CD4-positive, alpha-beta memory T cell (primary cell): ENCODE measurements at regions not wholly inside any gene's neighbourhood (a gene's known extent, or its start where the extent isn't known, plus 50 kb on each side); places are given as distances from the start of the nearest gene placed in this dataset.

Experiments
- CTCF ChIA-PET: fragments of 350-600 bp; sonication (Branson Sonifier 250); formaldehyde crosslinking; loops from one replicate; lab custom pipeline; 2021; ENCODE audit warnings: inconsistent platforms; ENCODE audit not compliant: partially characterized antibody; lab: Charles Lee
- POLR2A ChIA-PET: fragments of 350-600 bp; sonication (Branson Sonifier 250); formaldehyde crosslinking; loops from one replicate; lab custom pipeline; 2021; ENCODE audit not compliant: partially characterized antibody; lab: Charles Lee
- DNase-seq, 5 donors: peaks; one replicate each; pipeline versions ENCODE4 v3.0.0 to v3.0.0-alpha.2; 2020 to 2022; ENCODE audit warnings: mixed read lengths in 1 of 5
- H3K27ac ChIP-seq: one replicate; pipeline ENCODE4 v1.7.0; 2013; ENCODE audit warnings: low read depth, low read length
- H3K27me3 ChIP-seq: 2 replicates; pipeline ENCODE4 v1.7.0; 2013; ENCODE audit warnings: mild to moderate bottlenecking, low read length, moderate library complexity; ENCODE audit not compliant: insufficient read depth
- H3K36me3 ChIP-seq: 2 replicates; pipeline ENCODE4 v1.7.0; 2013; ENCODE audit warnings: mild to moderate bottlenecking, low read length, moderate library complexity; ENCODE audit not compliant: insufficient read depth
- H3K4me1 ChIP-seq: 2 replicates; pipeline ENCODE4 v1.7.0; 2013; ENCODE audit warnings: mild to moderate bottlenecking, low read length, moderate library complexity; ENCODE audit not compliant: insufficient read depth
- H3K4me3 ChIP-seq, 2 donors: one replicate each; pipeline ENCODE4 v1.7.0; 2013; ENCODE audit warnings: low read length in 2 of 2, mild to moderate bottlenecking in 1 of 2
- H3K9me3 ChIP-seq, 2 donors: one replicate each; pipeline ENCODE4 v1.7.0; 2013; ENCODE audit warnings: low read length in 2 of 2, control low read depth in 1 of 2; ENCODE audit not compliant: control insufficient read depth in 1 of 2
- H3K27ac Mint-ChIP-seq, 7 donors: one replicate each; pipeline ENCODE4 v1.8.0; 2020 to 2021; ENCODE audit warnings: mixed read lengths in 7 of 7, mild to moderate bottlenecking in 6 of 7, inconsistent platforms in 3 of 7, moderate library complexity in 3 of 7
- H3K27me3 Mint-ChIP-seq, 2 donors: one replicate each; pipeline ENCODE4 v1.8.0; 2020 to 2021; ENCODE audit warnings: mixed read lengths in 2 of 2
- H3K36me3 Mint-ChIP-seq, 2 donors: one replicate each; pipeline ENCODE4 v1.8.0; 2020 to 2021; ENCODE audit warnings: mixed read lengths in 2 of 2, inconsistent platforms in 1 of 2, mild to moderate bottlenecking in 1 of 2
- H3K4me1 Mint-ChIP-seq, 4 donors: one replicate each; pipeline ENCODE4 v1.8.0; 2020 to 2021; ENCODE audit warnings: mixed read lengths in 4 of 4, mild to moderate bottlenecking in 1 of 4
- H3K4me3 Mint-ChIP-seq, 8 donors: one replicate each; pipeline ENCODE4 v1.8.0; 2020 to 2021; ENCODE audit warnings: mixed read lengths in 8 of 8, mild to moderate bottlenecking in 7 of 8, moderate library complexity in 6 of 8, inconsistent platforms in 3 of 8
- H3K9me3 Mint-ChIP-seq, 8 donors: one replicate each; pipeline ENCODE4 v1.8.0; 2020 to 2021; ENCODE audit warnings: mixed read lengths in 8 of 8, mild to moderate bottlenecking in 5 of 8, inconsistent platforms in 3 of 8, moderate library complexity in 1 of 8
- intact Hi-C: fragments of 100-400 bp; cut with micrococcal nuclease; formaldehyde crosslinking; loops from one replicate; pipeline ENCODE4 v1.15.1; 2023

- Mint-ChIP-seq H3K4me1 (no peaks in the 10 kb centered on the region), H3K27ac (no peak overlapping the region), H3K27me3 (no peaks in the 10 kb centered on the region), H3K36me3 (no peaks in the 10 kb centered on the region), H3K9me3 (peaks cover 0 to 14% (median 5%) of the 10 kb centered on the region in 8 donors), H3K4me3 (no peak overlapping the region)
- H3K27ac ChIP-seq: no peak overlapping the region
- intact Hi-C loops: no loop called here
- ChIA-PET CTCF (no interaction called here), POLR2A (no interaction called here)
- DNase-seq: no peak
- no peaks in the 10 kb centered on the region for H3K4me1 ChIP-seq
- H3K36me3 ChIP-seq: no peaks in the 10 kb centered on the region
- no peak overlapping the region for H3K4me3 ChIP-seq
- H3K27me3 ChIP-seq: no peaks in the 10 kb centered on the region
- H3K9me3 ChIP-seq: no peaks in the 10 kb centered on the region
These were observed 112.6 kb upstream of the MC4R start for GRCh38 chr18:60485201-60485600.

DNA sequence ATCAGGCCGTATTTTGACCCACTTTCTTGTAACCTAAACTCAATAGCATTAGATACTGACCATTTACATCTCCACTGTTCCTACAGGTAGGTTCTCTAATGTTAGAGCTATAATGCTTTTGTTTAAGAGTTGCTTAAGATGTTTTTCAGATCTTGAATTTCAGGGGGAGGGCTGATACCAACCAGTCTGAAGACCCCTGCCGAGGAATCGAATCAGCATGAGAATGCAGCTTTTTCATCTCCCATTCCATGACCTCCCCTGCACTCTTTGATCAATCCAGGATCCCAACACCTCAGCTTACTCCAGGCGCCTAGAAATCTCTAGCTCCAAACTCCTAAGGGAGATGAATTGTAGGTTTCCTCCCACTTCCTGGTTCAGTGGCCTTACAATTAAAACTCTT, 120.5 kb upstream of the MC4R start:
- Mint-ChIP-seq H3K36me3 (no peaks in the 10 kb centered on the region), H3K9me3 (peaks cover 0 to 10% (median 4%) of the 10 kb centered on the region in 8 donors), H3K27me3 (no peaks in the 10 kb centered on the region), H3K4me3 (no peak overlapping the region), H3K4me1 (no peaks in the 10 kb centered on the region), H3K27ac (no peak overlapping the region)
- no peak for DNase-seq
- intact Hi-C loops: no loop called here
- Histone ChIP-seq H3K36me3 (no peaks in the 10 kb centered on the region), H3K9me3 (no peaks in the 10 kb centered on the region), H3K27ac (no peak overlapping the region), H3K4me3 (no peak overlapping the region), H3K27me3 (no peaks in the 10 kb centered on the region), H3K4me1 (no peaks in the 10 kb centered on the region)
- ChIA-PET CTCF (no interaction called here), POLR2A (no interaction called here)

DNA sequence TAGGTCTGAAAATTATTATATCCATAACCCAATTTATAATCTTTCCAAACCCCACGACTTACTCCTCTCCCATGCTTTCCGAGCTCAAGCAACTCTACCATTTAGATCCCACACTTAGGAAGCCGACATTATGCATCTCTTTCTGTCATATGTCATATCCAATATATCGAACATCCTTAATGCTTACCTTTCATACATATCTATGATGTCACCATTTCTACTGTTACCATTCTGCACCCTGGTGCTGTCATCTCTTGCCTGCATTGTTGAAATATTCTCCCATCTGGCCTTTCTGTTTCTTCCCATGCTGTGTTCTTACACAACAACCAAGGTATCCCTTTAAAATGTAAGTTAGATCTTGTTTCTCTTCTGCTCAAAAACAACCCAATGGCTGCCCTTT, 127.1 kb upstream of the MC4R start:
- peaks cover 0 to 5% (median 2%) of the 10 kb centered on the region in 8 donors for H3K9me3 Mint-ChIP-seq
- Histone ChIP-seq H3K4me1 (no peaks in the 10 kb centered on the region), H3K27me3 (no peaks in the 10 kb centered on the region), H3K27ac (no peak overlapping the region), H3K4me3 (no peak overlapping the region), H3K9me3 (no peaks in the 10 kb centered on the region), H3K36me3 (no peaks in the 10 kb centered on the region)
- intact Hi-C loops: no loop called here
- CTCF ChIA-PET: no interaction called here
- POLR2A ChIA-PET: no interaction called here
- DNase-seq: no peak
- no peak overlapping the region for H3K27ac Mint-ChIP-seq
- H3K4me1 Mint-ChIP-seq: no peaks in the 10 kb centered on the region
- no peaks in the 10 kb centered on the region for H3K36me3 Mint-ChIP-seq
- H3K27me3 Mint-ChIP-seq: no peaks in the 10 kb centered on the region
- no peak overlapping the region for H3K4me3 Mint-ChIP-seq

GRCh38 chr18:60500960-60501359, 128.4 kb upstream of the MC4R start:
- H3K36me3 Mint-ChIP-seq: no peaks in the 10 kb centered on the region
- H3K27me3 Mint-ChIP-seq: no peaks in the 10 kb centered on the region
- H3K4me1 ChIP-seq: no peaks in the 10 kb centered on the region
- H3K27ac ChIP-seq: no peak overlapping the region
- H3K27me3 ChIP-seq: no peaks in the 10 kb centered on the region
- no peaks in the 10 kb centered on the region for H3K36me3 ChIP-seq
- H3K27ac Mint-ChIP-seq: no peak overlapping the region
- no peak for DNase-seq
- H3K4me3 ChIP-seq: no peak overlapping the region
- ChIA-PET CTCF (no interaction called here), POLR2A (no interaction called here)
- no peaks in the 10 kb centered on the region for H3K4me1 Mint-ChIP-seq
- H3K4me3 Mint-ChIP-seq: no peak overlapping the region
- intact Hi-C loops: no loop called here
- peaks cover 0 to 4% (median 1%) of the 10 kb centered on the region in 8 donors for H3K9me3 Mint-ChIP-seq
- no peaks in the 10 kb centered on the region for H3K9me3 ChIP-seq

GRCh38 chr18:60502591-60502990, 130.0 kb upstream of the MC4R start:
- intact Hi-C loops: no loop called here
- DNase-seq: no peak
- peaks cover 0 to 6% (median 0%) of the 10 kb centered on the region in 8 donors for H3K9me3 Mint-ChIP-seq
- Histone ChIP-seq H3K36me3 (no peaks in the 10 kb centered on the region), H3K4me1 (no peaks in the 10 kb centered on the region), H3K27me3 (no peaks in the 10 kb centered on the region), H3K4me3 (no peak overlapping the region), H3K9me3 (no peaks in the 10 kb centered on the region), H3K27ac (no peak overlapping the region)
- no peaks in the 10 kb centered on the region for H3K36me3 Mint-ChIP-seq
- POLR2A ChIA-PET: no interaction called here
- no peaks in the 10 kb centered on the region for H3K4me1 Mint-ChIP-seq
- H3K4me3 Mint-ChIP-seq: no peak overlapping the region
- H3K27me3 Mint-ChIP-seq: no peaks in the 10 kb centered on the region
- H3K27ac Mint-ChIP-seq: no peak overlapping the region
- CTCF ChIA-PET: no interaction called here

- ChIA-PET POLR2A (no interaction called here), CTCF (no interaction called here)
- no peak overlapping the region for H3K4me3 ChIP-seq
- Mint-ChIP-seq H3K4me3 (no peak overlapping the region), H3K27ac (no peak overlapping the region), H3K4me1 (no peaks in the 10 kb centered on the region), H3K9me3 (peaks cover 0 to 6% (median 0%) of the 10 kb centered on the region in 8 donors), H3K27me3 (no peaks in the 10 kb centered on the region), H3K36me3 (no peaks in the 10 kb centered on the region)
- no peaks in the 10 kb centered on the region for H3K27me3 ChIP-seq
- no peaks in the 10 kb centered on the region for H3K36me3 ChIP-seq
- H3K9me3 ChIP-seq: no peaks in the 10 kb centered on the region
- no peak overlapping the region for H3K27ac ChIP-seq
- intact Hi-C loops: no loop called here
- H3K4me1 ChIP-seq: no peaks in the 10 kb centered on the region
- no peak for DNase-seq
These were observed 130.6 kb upstream of the MC4R start for GRCh38 chr18:60503199-60503598.

GRCh38 chr18:60506190-60506589, 133.6 kb upstream of the MC4R start:
- CTCF ChIA-PET: no interaction called here

GRCh38 chr18:60506682-60507081, 134.1 kb upstream of the MC4R start:
- Histone ChIP-seq H3K36me3 (no peaks in the 10 kb centered on the region), H3K27ac (no peak overlapping the region), H3K4me3 (no peak overlapping the region), H3K27me3 (no peaks in the 10 kb centered on the region), H3K4me1 (no peaks in the 10 kb centered on the region), H3K9me3 (no peaks in the 10 kb centered on the region)
- intact Hi-C loops: no loop called here
- ChIA-PET POLR2A (no interaction called here), CTCF (no interaction called here)
- Mint-ChIP-seq H3K4me3 (no peak overlapping the region), H3K4me1 (no peaks in the 10 kb centered on the region), H3K27ac (no peak overlapping the region), H3K9me3 (peaks cover 0 to 5% (median 0%) of the 10 kb centered on the region in 8 donors), H3K27me3 (no peaks in the 10 kb centered on the region), H3K36me3 (no peaks in the 10 kb centered on the region)
- no peak for DNase-seq

More at GRCh38 chr18:60506190-60506589, 133.6 kb upstream of the MC4R start:
- H3K27me3 Mint-ChIP-seq: no peaks in the 10 kb centered on the region
- Histone ChIP-seq H3K36me3 (no peaks in the 10 kb centered on the region), H3K27ac (no peak overlapping the region), H3K9me3 (no peaks in the 10 kb centered on the region), H3K27me3 (no peaks in the 10 kb centered on the region), H3K4me3 (no peak overlapping the region), H3K4me1 (no peaks in the 10 kb centered on the region)
- intact Hi-C loops: no loop called here
- H3K36me3 Mint-ChIP-seq: no peaks in the 10 kb centered on the region
- no peak overlapping the region for H3K27ac Mint-ChIP-seq
- peaks cover 0 to 5% (median 0%) of the 10 kb centered on the region in 8 donors for H3K9me3 Mint-ChIP-seq
- DNase-seq: no peak
- POLR2A ChIA-PET: no interaction called here
- H3K4me3 Mint-ChIP-seq: no peak overlapping the region
- H3K4me1 Mint-ChIP-seq: no peaks in the 10 kb centered on the region
